GM10248 (cell line): ENCODE measurements at regions not wholly inside any gene's neighbourhood (a gene's known extent, or its start where the extent isn't known, plus 50 kb on each side); places are given as distances from the start of the nearest gene placed in this dataset.

ENCODE experiments used
- CTCF ChIA-PET: fragments of 300-600 bp; sonication (Branson Sonifier 250); formaldehyde crosslinking; extraction: SDS; loops from one replicate; lab custom pipeline; 2021; ENCODE audit warnings: antibody characterized with exemption; lab: Yijun Ruan, JAX
- POLR2A ChIA-PET: fragments of 350-650 bp; sonication (Branson Sonifier 250); formaldehyde crosslinking; extraction: SDS; loops from one replicate; lab custom pipeline; 2020; ENCODE audit warnings: antibody characterized with exemption; lab: Yijun Ruan, JAX
- DNase-seq: peaks from one replicate; pipeline ENCODE4 v3.0.0; 2012; ENCODE audit errors: extremely low spot score
- TF ChIP-seq, protein P1 (sequence below): IDR thresholded peaks from 2 replicates; pipeline ENCODE4 v1.5.1; 2012; ENCODE audit warnings: mild to moderate bottlenecking, low read depth; ENCODE audit errors: extremely low read depth, missing control alignments, control extremely low read depth

DNA sequence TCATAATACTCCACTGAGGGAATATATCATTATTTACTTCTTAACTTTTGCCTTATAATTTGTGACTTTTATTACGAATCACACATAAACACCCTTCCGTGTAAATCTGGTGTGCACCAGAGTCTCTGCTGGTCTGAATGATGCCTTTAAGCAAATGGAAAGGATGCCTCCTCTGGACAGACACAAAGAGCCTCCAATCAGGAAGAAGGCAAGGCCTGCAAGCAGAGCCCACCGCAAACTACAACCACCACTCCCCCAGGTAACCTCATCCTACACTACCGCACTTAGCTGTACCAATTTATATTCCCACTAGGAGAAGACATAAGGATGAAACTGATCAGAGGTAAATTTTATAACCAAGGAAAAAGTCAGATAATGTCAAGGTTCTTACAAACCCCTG is 137.6 kb downstream of the KLF12 start:
- no peak for DNase-seq
- TF ChIP-seq, protein P1, sequence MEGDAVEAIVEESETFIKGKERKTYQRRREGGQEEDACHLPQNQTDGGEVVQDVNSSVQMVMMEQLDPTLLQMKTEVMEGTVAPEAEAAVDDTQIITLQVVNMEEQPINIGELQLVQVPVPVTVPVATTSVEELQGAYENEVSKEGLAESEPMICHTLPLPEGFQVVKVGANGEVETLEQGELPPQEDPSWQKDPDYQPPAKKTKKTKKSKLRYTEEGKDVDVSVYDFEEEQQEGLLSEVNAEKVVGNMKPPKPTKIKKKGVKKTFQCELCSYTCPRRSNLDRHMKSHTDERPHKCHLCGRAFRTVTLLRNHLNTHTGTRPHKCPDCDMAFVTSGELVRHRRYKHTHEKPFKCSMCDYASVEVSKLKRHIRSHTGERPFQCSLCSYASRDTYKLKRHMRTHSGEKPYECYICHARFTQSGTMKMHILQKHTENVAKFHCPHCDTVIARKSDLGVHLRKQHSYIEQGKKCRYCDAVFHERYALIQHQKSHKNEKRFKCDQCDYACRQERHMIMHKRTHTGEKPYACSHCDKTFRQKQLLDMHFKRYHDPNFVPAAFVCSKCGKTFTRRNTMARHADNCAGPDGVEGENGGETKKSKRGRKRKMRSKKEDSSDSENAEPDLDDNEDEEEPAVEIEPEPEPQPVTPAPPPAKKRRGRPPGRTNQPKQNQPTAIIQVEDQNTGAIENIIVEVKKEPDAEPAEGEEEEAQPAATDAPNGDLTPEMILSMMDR, result no peak
- CTCF ChIA-PET, result interaction anchor here (1.2 kb wide), 1 partner anchor 11 kb away, joined by 3 read pairs; no protein-coding TSS in a partner anchor
- POLR2A ChIA-PET, result no interaction called here

DNA sequence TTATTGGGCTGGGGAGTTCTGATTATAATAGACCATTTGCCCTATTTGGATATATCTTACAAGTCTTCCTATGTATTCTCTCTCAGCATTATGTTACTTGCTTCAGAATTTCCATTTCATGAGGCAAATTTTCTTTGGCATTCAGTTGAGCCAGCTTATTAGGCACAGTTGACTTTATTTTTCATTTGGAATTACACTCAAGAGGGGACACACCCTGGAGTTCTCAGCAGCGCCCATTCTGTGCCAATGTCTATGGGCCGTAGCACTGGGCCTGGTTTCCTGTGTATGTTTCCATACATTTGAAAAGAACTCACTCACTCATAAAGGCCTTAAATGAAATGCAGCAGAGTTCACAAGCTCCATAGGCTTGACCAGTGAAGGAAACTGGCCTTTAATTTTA is 138.5 kb downstream of the KLF12 start:
- DNase-seq, result no peak
- ChIA-PET POLR2A (no interaction called here), CTCF (interaction anchor here (1.2 to 1.5 kb wide), 2 partner anchors 10 to 13 kb away, joined by 3 read pairs; no protein-coding TSS in a partner anchor)
- TF ChIP-seq, protein P1, result no peak

DNA sequence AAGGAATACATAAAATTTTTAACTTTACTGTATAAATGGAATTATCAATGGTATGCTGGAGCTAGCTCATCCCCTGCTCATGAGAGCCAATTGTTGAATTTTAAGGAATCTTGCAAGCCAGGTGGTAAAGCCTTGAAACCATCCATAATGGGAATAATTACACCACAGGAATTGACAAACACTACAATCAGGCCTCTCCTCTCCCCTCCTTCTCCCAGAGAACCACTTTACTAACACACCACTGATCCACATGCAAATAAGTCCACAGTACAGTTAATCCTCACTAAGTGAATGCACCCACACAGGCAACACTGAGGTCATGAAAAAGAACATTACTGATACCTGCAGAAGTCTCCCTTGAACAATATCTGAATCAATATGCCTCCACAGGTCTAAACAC is 140.5 kb downstream of the KLF12 start:
- TF ChIP-seq, protein P1, result no peak
- ChIA-PET CTCF (interaction anchor here (1.6 kb wide), 1 partner anchor 19 kb away, joined by 3 read pairs; no protein-coding TSS in a partner anchor), POLR2A (no interaction called here)
- DNase-seq, result no peak

DNA sequence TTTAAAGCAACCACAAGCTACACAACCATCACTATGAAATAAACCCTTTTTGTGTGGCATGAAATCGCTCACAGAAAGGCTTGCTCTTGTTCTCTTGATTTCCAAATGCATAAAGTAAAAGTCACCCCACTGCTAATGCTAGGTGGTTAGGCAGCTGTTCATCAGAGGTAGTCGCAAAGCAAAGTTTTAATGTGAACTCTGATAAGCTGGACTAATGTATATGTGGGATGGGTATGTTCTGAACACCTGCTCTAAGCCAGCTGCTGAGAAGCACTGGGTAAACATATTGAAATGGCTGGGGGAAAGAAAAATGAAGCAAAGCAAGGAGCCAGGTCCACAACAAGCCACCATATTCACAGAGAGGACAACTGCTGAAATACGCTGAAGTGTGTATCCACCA is 142.3 kb downstream of the KLF12 start:
- POLR2A ChIA-PET, result no interaction called here
- CTCF ChIA-PET, result interaction anchor here (0.8 to 1.9 kb wide), 5 partner anchors 17 to 43 kb away, joined by 3 to 5 read pairs (median 3); no protein-coding TSS in a partner anchor
- DNase-seq, result no peak
- TF ChIP-seq, protein P1, result no peak

DNA sequence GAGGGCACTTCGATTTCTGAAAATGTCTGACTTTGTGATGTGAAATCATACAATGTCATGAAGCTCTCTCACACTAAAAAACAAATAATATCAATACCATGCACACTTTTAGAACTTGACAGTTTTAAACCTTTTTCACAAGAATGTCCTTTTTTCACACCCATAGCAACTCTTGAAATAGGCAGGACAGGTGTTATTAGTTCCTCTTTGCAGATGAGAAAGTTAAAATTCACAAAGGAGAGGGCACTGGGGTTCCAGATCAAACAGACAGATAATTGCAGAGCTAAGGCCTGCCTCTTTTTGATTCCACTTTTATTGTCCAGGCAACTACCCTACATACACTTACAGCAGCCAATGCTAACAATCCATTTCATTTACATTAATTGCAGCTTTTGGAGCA is 142.8 kb downstream of the KLF12 start:
- TF ChIP-seq, protein P1, result no peak
- ChIA-PET CTCF (interaction anchor here (0.8 to 1.9 kb wide), 5 partner anchors 17 to 42 kb away, joined by 3 to 5 read pairs (median 3); no protein-coding TSS in a partner anchor), POLR2A (no interaction called here)
- DNase-seq, result no peak

DNA sequence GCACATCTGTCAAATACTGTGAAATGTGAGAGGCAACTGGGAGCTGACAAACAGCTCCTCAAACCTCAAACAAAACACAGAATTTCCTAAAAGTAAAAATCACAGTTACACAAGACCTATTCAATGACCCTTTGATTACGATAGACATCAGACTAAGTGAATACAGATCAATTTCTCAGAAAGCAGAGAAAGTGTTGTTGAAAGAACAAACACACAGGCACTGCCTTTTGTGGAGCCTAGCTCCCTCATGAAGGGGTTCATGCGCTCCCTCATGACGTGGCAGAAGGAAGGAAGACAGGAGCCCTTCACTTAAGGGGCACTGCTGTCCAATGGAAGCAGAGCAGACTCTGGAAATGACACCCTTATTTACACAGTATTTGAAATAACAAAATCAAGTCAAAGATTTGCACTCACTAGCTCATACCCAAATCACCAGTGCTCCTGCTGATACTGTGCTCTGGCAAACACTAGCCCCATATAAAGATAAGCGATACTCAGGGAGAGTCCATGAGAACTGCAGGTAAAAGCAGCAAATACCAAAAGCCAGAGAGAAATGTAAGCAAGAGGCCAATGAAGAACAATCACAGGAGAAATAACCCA is 144.9 kb downstream of the KLF12 start:
- POLR2A ChIA-PET, result no interaction called here
- TF ChIP-seq, protein P1, result no peak
- CTCF ChIA-PET, result interaction anchor here (0.7 to 1.5 kb wide), 4 partner anchors 9 to 222 kb away, joined by 3 to 4 read pairs (median 4); no protein-coding TSS in a partner anchor
- DNase-seq, result no peak
